GM18508 (cell line): ENCODE measurements at regions not wholly inside any gene's neighbourhood (a gene's known extent, or its start where the extent isn't known, plus 50 kb on each side); places are given as distances from the start of the nearest gene placed in this dataset.

ENCODE experiments used
- ATAC-seq: cut with Tn5 transposase; IDR thresholded peaks from one replicate; pipeline ENCODE4 v1.9.1; 2021; ENCODE audit warnings: moderate number of reproducible peaks; ENCODE audit not compliant: insufficient read depth, unreplicated experiment

- no peak for ATAC-seq
Observed at GRCh38 chr3:70805061-70805889, 492.8 kb upstream of the MDFIC2 start.

GRCh38 chr3:70803891-70804290, 491.5 kb upstream of the MDFIC2 start:
- ATAC-seq, result no peak

- ATAC-seq, result no peak
Observed at GRCh38 chr3:70803319-70803718, 490.9 kb upstream of the MDFIC2 start.

- ATAC-seq, result no peak
Observed at GRCh38 chr3:70800951-70801350, 488.5 kb upstream of the MDFIC2 start.

GRCh38 chr3:70789878-70790277, 477.4 kb upstream of the MDFIC2 start:
- ATAC-seq, result no peak

GRCh38 chr3:70780790-70781189, 468.4 kb upstream of the MDFIC2 start:
- no peak for ATAC-seq

- ATAC-seq, result no peak
Observed at GRCh38 chr3:70779296-70779695, 466.9 kb upstream of the MDFIC2 start.

GRCh38 chr3:70776081-70776480, 463.6 kb upstream of the MDFIC2 start:
- no peak for ATAC-seq

GRCh38 chr3:70775257-70775656, 462.8 kb upstream of the MDFIC2 start:
- no peak for ATAC-seq

- no peak for ATAC-seq
Observed at GRCh38 chr3:70774641-70775040, 462.2 kb upstream of the MDFIC2 start.

GRCh38 chr3:70771426-70772147, 459.1 kb upstream of the MDFIC2 start:
- ATAC-seq, result no peak

- no peak for ATAC-seq
Observed at GRCh38 chr3:70770650-70771049, 458.2 kb upstream of the MDFIC2 start.

GRCh38 chr3:70766301-70766700, 453.9 kb upstream of the MDFIC2 start:
- ATAC-seq, result no peak

GRCh38 chr3:70763894-70764293, 451.5 kb upstream of the MDFIC2 start:
- no peak for ATAC-seq

GRCh38 chr3:70757658-70758057, 445.2 kb upstream of the MDFIC2 start:
- no peak for ATAC-seq

GRCh38 chr3:70755526-70755925, 443.1 kb upstream of the MDFIC2 start:
- no peak for ATAC-seq

- no peak for ATAC-seq
Observed at GRCh38 chr3:70754314-70754713, 441.9 kb upstream of the MDFIC2 start.

GRCh38 chr3:70753572-70753971, 441.1 kb upstream of the MDFIC2 start:
- ATAC-seq, result no peak

- ATAC-seq, result no peak
Observed at GRCh38 chr3:70752051-70752450, 439.6 kb upstream of the MDFIC2 start.

- ATAC-seq, result no peak
Observed at GRCh38 chr3:70749122-70749521, 436.7 kb upstream of the MDFIC2 start.

- no peak for ATAC-seq
Observed at GRCh38 chr3:70748593-70748992, 436.2 kb upstream of the MDFIC2 start.

GRCh38 chr3:70747847-70748246, 435.4 kb upstream of the MDFIC2 start:
- no peak for ATAC-seq
